GF-D8 (cell line): ENCODE measurements at regions not wholly inside any gene's neighbourhood (a gene's known extent, or its start where the extent isn't known, plus 50 kb on each side); places are given as distances from the start of the nearest gene placed in this dataset.
A peak's percentile ranks its signal among the peaks of the same experiment; 100 is the strongest.

Experiments
- DNase-seq: peaks from one replicate; lab custom pipeline; 2025; lab: John Stamatoyannopoulos, UW

GRCh38 chr21:16538936-16539440, 809.2 kb downstream of the USP25 start:
- no peak for DNase-seq

GRCh38 chr21:16540966-16541727, 811.4 kb downstream of the USP25 start:
- no peak for DNase-seq

DNA sequence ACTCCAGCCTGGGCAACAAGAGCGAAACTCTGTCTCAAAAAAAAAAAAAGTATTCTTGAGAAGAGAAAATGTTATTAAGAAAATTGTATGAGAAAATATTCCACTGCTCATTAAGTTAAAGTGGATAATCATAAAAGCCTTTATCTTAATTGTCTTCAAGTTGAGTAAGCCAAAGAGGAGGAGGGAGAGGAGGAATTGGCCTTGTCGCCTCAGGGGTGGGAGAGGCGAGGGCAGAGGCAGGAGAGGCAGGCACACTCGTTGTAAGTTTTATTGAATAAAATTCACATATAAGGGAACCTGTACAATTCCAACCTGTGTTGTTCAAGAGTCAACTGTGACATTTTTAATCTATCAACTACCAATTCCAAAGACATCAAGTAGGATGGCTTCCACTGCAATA, 820.3 kb downstream of the USP25 start:
- no peak for DNase-seq

- DNase-seq = no peak
Observed at GRCh38 chr21:16550917-16551741, 821.3 kb downstream of the USP25 start.

DNA sequence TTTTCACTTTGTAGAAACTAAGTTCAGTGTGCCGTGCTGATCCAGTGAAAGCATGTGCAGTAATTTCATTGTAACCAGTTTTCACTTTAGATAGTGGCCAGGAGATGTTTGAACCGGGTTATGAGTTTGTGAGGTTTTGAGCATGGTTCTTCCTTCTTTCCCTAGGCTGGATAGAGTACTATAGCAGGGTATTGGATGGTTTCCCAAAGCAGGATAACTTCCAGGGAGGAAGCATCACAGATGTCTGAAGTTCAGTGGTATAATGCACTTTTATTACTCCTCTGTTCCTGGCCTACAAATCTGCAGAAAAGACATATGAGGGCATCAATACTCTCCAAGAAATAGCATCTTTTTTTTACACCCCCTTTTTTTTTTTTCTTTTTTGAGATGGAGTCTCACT, 823.1 kb downstream of the USP25 start:
- no peak for DNase-seq

- no peak for DNase-seq
Observed at GRCh38 chr21:16554503-16554902, 824.7 kb downstream of the USP25 start.

DNA sequence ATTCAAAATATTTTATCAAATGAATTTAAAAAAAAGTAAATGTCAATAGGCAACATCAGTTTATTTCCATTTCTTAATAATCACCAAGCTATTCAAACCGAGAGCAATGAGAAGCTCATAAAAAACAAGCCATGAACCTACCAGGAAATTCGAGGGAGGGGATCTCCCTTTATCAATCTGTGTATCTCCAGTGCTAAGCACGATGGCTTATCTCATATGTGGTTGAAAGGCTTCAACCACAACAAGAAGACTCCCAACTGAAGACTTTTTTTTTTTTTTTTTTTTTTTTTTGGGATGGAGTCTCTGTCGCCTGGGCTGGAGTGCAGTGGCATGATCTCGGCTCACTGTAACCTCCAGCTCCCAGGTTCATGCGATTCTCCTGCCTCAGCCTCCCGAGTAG, 833.3 kb downstream of the USP25 start:
- no peak for DNase-seq

DNA sequence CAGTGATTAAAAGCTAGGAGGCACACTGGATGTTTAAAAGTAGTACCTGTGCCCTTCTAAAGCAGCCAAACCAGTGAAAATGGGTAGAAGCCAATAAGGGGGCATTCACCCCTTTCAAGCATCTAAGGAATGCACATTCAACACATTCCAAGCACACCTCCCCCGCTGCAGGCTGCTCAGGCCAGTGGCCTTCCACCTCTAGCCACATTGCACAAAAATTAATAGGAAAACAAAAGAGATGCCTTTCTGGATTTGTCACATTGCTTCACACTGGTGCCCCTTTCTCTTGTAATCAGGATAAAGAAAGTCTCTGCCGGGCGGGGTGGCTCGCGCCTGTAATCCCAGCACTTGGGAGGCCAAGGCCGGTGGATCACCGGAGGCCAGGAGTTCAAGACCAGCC, 834.0 kb downstream of the USP25 start:
- DNase-seq = no peak

GRCh38 chr21:16568244-16568643, 838.5 kb downstream of the USP25 start:
- DNase-seq = no peak

DNA sequence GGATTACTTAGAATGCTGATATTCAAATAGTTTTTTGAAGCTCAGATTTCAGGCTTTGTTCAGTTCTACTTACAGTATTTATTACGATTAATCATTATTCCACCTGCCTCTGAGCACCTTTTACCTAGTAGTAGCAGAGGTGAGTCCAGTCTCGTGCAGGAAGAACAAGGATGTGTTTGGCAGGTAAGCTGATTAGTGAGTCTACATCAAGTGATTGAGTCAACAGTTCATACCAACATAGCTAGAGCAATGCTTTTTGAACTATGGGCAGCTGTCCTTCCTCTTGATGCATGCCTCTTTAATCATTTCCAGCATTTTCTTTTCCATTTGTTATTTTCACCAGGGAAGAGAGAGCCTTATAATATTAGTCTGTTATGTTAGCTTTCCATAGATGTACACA, 838.9 kb downstream of the USP25 start:
- DNase-seq = no peak

DNA sequence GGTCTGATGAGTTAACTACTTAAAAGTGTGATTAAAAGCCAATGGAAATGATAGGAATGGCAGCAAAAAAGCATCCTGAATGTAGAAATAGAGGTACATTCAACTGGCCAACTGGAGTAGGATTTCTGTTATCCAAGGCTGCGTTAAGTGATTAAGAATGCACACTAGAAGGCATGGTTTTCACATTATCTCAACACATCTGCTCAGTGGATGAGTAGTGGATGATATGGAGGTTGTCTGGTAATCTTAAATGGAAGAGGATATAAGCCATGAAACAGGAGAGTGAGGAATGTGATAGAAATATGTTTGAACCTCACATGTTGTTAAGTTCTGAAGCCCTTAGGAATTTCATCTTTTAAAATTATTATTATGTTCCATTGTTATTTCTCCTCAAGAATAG, 839.9 kb downstream of the USP25 start:
- DNase-seq = no peak

DNA sequence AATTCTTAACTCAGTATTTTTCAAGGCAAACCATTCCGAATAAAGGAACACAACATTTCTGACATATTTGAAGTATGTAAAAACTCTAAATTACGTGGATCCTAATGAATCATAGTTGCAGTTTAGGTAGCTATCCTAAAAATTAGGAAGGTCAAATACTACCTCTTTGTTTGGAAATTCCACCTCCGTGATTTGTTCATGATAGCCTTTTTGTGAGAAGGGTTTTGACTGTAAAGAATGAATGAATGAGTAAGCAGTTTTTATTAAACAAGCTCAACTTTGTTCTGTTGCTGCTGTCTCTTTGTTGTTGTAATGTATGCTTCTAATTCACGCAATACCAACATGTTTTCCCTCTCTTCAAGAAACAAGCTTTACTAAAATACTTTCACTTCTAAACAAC, 840.4 kb downstream of the USP25 start:
- no peak for DNase-seq

- no peak for DNase-seq
Observed at GRCh38 chr21:16570856-16571255, 841.1 kb downstream of the USP25 start.

- DNase-seq = no peak
Observed at GRCh38 chr21:16571594-16571993, 841.8 kb downstream of the USP25 start.

GRCh38 chr21:16572032-16572431, 842.2 kb downstream of the USP25 start:
- DNase-seq = no peak

- DNase-seq = no peak
Observed at GRCh38 chr21:16573578-16573977, 843.8 kb downstream of the USP25 start.

- no peak for DNase-seq
Observed at GRCh38 chr21:16577975-16578374, 848.2 kb downstream of the USP25 start.

DNA sequence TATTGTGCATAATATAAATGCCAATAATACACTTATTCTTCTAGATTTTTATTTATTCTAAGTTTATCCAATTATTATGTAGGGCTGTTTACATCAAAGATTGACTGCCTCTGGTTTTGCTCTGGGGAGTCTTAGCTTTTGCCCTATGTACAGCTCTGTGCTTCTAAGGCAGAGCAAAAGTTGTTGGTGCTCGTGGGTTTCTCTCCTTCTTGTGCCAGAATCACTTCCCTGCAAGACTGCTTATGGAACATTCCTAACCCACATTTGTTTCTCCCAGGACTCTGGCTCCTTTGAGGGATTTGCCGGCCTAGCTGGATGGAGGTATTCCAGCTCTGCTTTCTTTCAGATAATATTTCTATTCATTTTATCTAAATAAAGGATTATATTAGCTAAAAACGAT, 849.1 kb downstream of the USP25 start:
- no peak for DNase-seq

DNA sequence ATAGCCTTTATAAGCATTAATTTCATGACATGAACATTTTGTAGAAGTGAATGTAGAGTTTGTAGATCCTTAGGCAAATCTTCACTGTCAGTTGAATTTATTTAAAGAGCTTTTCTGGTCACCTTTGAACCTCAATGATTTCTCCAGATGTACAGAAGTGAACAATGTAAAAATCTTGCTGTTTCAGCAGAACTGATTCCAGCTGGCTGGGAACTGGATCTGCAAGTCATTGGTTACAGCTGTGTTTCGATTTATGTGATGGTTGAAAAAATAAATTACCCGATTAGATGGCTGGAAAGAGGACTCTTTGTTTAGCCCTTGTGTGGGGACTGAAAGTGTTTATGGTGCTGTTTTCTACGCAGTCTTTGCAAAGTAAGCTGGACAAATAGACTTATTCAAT, 849.8 kb downstream of the USP25 start:
- no peak for DNase-seq

DNA sequence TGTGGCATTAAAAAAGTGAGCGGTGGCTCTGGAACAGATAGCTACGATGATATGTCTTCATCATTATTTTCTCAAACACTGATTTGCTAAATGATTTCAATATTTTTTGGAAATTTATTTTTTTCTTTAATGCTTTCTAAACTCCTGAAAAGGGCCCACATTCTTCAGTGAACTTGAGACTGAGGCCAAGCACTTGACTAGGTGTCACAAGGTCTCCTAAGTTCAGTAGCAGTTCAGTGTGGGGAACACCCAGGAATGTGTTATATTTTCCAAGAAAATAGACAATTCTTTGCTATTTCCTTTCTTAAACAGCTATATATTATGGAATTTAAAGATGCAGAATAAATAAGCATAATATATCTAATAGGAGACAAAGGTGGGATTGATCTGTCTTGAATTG, 850.9 kb downstream of the USP25 start:
- no peak for DNase-seq

- peak; percentile 7 for DNase-seq
Observed at GRCh38 chr21:16583556-16583955, 853.8 kb downstream of the USP25 start.

- DNase-seq = no peak
Observed at GRCh38 chr21:16584756-16585155, 855.0 kb downstream of the USP25 start.

GRCh38 chr21:16585896-16586295, 856.1 kb downstream of the USP25 start:
- no peak for DNase-seq
